Frontal cortex (tissue), 3 donors: ENCODE measurements at regions not wholly inside any gene's neighbourhood (a gene's known extent, or its start where the extent isn't known, plus 50 kb on each side); places are given as distances from the start of the nearest gene placed in this dataset.
"Not testable (repeated sequence)": the region's sequence is repeated elsewhere in the genome, so short reads cannot be mapped to it uniquely, and the experiment has no call there.

Source experiments
- DNase-seq, 2 donors: peaks; one replicate each; pipeline ENCODE4 v3.0.0; 2012; ENCODE audit warnings: low spot score in 2 of 2
- FAIRE-seq: peaks from 2 replicates; lab custom pipeline; 2012; peaks lifted over from hg19 to GRCh38; lab: Jason Lieb, UNC
- donor health status: control.
- donor health status: control.
- donor health status: control.

GRCh38 chr6:15755526-15755925 lies 92.7 kb upstream of the DTNBP1 start:
- no peak for DNase-seq
- FAIRE-seq: no peak

GRCh38 chr6:15754706-15755079 lies 91.9 kb upstream of the DTNBP1 start:
- DNase-seq (no peak), FAIRE-seq (no peak)

GRCh38 chr6:15754035-15754705 lies 91.3 kb upstream of the DTNBP1 start:
- FAIRE-seq: no peak
- no peak for DNase-seq

- DNase-seq (no peak), FAIRE-seq (no peak)
Measured at GRCh38 chr6:15752820-15753219, 90.0 kb upstream of the DTNBP1 start.

- FAIRE-seq: no peak
Measured at GRCh38 chr6:15751721-15752350, 89.0 kb upstream of the DTNBP1 start.

GRCh38 chr6:15748341-15748740 lies 85.5 kb upstream of the DTNBP1 start:
- DNase-seq (no peak), FAIRE-seq (no peak)

More at GRCh38 chr6:15751721-15752350, 89.0 kb upstream of the DTNBP1 start:
- DNase-seq: no peak

GRCh38 chr6:15747354-15747883 lies 84.6 kb upstream of the DTNBP1 start:
- DNase-seq (no peak), FAIRE-seq (no peak)

GRCh38 chr6:15745781-15746180 lies 83.0 kb upstream of the DTNBP1 start:
- no peak for DNase-seq
- FAIRE-seq: no peak

- DNase-seq (no peak), FAIRE-seq (no peak)
Measured at GRCh38 chr6:15744818-15745402, 82.1 kb upstream of the DTNBP1 start.

GRCh38 chr6:15742013-15742412 lies 79.2 kb upstream of the DTNBP1 start:
- DNase-seq, FAIRE-seq: not testable (repeated sequence)

- DNase-seq (no peak), FAIRE-seq (no peak)
Measured at GRCh38 chr6:15741405-15741804, 78.6 kb upstream of the DTNBP1 start.

- no peak for DNase-seq
- no peak for FAIRE-seq
Measured at GRCh38 chr6:15739867-15740266, 77.0 kb upstream of the DTNBP1 start.

GRCh38 chr6:15739353-15739752 lies 76.5 kb upstream of the DTNBP1 start:
- DNase-seq (no peak), FAIRE-seq (no peak)

GRCh38 chr6:15738195-15738594 lies 75.4 kb upstream of the DTNBP1 start:
- not testable (repeated sequence) for FAIRE-seq, DNase-seq

GRCh38 chr6:15736297-15736696 lies 73.5 kb upstream of the DTNBP1 start:
- FAIRE-seq: no peak

GRCh38 chr6:15735567-15736265 lies 72.9 kb upstream of the DTNBP1 start:
- DNase-seq: no peak
- no peak for FAIRE-seq

More at GRCh38 chr6:15736297-15736696, 73.5 kb upstream of the DTNBP1 start:
- no peak for DNase-seq

GRCh38 chr6:15734118-15734897 lies 71.5 kb upstream of the DTNBP1 start:
- no peak for FAIRE-seq

GRCh38 chr6:15730922-15731321 lies 68.1 kb upstream of the DTNBP1 start:
- DNase-seq (no peak), FAIRE-seq (no peak)

More at GRCh38 chr6:15734118-15734897, 71.5 kb upstream of the DTNBP1 start:
- DNase-seq: no peak

GRCh38 chr6:15730442-15730841 lies 67.6 kb upstream of the DTNBP1 start:
- FAIRE-seq (no peak), DNase-seq (no peak)

- DNase-seq: no peak
- no peak for FAIRE-seq
Measured at GRCh38 chr6:15722731-15723130, 59.9 kb upstream of the DTNBP1 start.
